GM18498 (cell line): ENCODE measurements at regions not wholly inside any gene's neighbourhood (a gene's known extent, or its start where the extent isn't known, plus 50 kb on each side); places are given as distances from the start of the nearest gene placed in this dataset.

Source experiments
- ATAC-seq: cut with Tn5 transposase; IDR thresholded peaks from one replicate; pipeline ENCODE4 v1.9.1; 2021; ENCODE audit warnings: mild to moderate bottlenecking, moderate library complexity; ENCODE audit not compliant: unreplicated experiment

DNA sequence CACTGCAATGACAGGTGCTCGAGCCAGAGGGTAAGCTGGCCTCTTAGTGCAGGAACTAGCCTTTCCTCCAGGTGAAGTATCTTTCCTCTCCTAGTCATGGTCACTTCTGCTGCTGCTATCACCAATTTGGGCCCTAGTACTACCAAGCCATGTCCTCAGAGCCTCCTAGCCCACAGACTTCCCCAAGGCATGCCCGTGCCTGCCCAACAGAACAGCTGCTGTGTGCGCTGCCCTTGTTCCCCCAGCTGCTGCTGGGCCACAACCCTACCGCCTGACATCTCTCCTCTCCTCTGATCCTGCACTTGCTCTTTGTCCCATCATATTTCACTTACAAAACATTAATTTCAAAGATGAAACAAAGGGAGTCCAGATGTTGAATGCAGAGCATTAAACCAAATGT, 168.5 kb upstream of the FREM2 start:
- no peak for ATAC-seq

- no peak for ATAC-seq
These were observed 167.5 kb upstream of the FREM2 start for GRCh38 chr13:38519229-38519911.

- no peak for ATAC-seq
These were observed 166.8 kb upstream of the FREM2 start for GRCh38 chr13:38520041-38520440.

- no peak for ATAC-seq
These were observed 159.7 kb upstream of the FREM2 start for GRCh38 chr13:38527140-38527539.

GRCh38 chr13:38528986-38529385, 157.9 kb upstream of the FREM2 start:
- no peak for ATAC-seq

- no peak for ATAC-seq
These were observed 156.4 kb upstream of the FREM2 start for GRCh38 chr13:38530492-38530891.

- ATAC-seq, result no peak
These were observed 151.6 kb upstream of the FREM2 start for GRCh38 chr13:38535261-38535660.

- no peak for ATAC-seq
These were observed 149.8 kb upstream of the FREM2 start for GRCh38 chr13:38537051-38537450.

- no peak for ATAC-seq
These were observed 148.5 kb upstream of the FREM2 start for GRCh38 chr13:38538422-38538821.

GRCh38 chr13:38539632-38540031, 147.2 kb upstream of the FREM2 start:
- no peak for ATAC-seq

GRCh38 chr13:38542601-38543000, 144.3 kb upstream of the FREM2 start:
- no peak for ATAC-seq

DNA sequence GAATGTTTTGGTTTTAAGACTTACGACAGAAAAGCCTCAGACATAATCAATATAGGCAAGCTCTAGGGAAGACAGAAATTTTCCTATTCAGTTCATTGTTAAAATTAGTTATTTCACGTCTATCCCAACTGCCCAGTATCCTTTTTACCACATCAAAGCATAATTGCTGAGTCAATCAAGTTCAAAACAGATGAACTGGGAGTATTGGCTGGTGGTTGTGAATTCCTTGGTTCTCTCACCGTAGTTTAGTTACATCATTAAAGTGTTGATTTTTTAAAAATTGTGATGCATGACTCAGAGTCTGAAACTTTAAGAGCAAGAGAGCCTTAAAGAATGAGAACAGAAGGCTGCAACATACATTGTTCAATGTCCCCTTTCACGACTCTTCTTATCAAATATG, 143.3 kb upstream of the FREM2 start:
- ATAC-seq, result no peak

GRCh38 chr13:38563739-38564138, 123.1 kb upstream of the FREM2 start:
- no peak for ATAC-seq

DNA sequence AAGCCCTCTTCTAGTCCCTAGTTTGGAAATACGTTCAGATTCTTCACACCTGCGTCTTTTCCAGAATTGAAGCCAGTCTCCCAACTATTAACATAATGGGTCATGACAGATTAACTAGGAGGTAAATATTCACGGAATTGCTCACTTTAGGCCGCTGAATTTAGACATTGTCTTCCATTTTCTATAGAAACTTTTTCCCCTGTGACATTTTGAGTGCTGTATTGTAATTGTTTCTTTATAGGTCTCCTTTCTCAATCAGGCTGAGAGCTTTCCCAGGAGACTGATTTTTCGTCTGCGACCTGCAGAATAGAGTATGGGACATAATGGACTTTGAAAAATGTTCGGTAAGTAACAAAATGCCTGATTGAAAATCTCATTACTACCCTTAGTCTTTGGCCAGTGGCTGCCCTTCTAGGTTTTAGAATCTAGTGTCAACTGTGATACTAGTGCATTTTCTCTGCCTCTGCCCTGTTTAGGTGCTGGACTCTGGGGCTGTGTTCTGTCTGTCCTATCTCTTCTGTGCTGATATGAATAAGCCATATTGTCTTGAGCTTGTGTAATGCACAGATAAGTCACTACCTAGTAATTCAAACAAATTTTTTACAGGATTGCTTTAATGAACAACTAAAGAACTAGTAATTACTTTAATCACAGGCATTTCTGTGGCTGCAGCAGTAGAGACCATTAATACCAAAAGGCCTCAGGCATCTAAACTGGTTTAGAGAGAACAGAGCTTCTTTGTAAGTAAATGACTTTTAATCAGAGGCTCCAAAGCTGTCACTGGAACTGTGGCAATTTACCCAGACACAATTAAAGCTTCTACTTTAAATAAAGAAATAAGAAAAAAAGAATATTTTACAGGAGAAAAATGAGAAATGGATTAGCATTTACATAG, 122.4 kb upstream of the FREM2 start:
- no peak for ATAC-seq

- ATAC-seq, result no peak
These were observed 120.9 kb upstream of the FREM2 start for GRCh38 chr13:38566023-38566422.

- no peak for ATAC-seq
These were observed 120.4 kb upstream of the FREM2 start for GRCh38 chr13:38566519-38566918.

GRCh38 chr13:38570706-38571105, 116.2 kb upstream of the FREM2 start:
- ATAC-seq, result no peak

DNA sequence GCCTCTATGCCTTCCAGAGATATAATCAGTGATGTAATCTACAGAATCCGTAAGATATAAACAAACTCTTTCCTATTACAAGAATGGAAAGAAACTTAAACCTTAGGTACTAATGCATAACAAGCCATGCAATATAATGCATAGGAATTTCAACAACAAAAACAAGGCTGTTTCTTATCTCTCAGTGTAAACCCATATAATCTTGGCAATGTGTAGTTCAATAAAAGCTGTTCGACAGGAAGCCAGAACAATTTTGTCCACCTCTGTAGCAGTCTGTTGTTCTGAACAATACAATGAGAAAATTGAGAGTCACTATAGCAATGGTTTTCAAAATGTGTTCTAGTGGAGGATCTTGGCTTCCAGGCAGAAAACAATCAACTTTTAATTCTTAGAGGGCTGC, 111.5 kb upstream of the FREM2 start:
- no peak for ATAC-seq

DNA sequence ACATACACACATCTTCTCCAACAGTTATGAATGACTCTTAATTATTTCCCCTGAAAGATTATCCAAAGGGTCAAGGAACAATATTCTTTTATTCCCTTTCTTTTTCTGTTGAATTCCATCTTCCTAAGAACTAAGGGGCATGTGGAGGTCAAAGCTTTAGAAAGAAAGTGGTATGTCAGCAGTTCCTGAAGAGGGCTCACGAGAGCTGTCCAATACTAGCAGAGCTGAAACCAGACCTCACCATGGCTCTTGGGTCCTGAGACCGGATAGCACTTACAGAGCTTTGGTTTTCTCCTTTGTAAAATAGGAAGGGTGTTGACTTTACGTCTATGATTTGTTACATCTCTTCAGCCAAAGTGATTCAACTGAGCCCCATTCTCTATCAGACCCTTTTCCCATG, 109.8 kb upstream of the FREM2 start:
- ATAC-seq, result no peak

DNA sequence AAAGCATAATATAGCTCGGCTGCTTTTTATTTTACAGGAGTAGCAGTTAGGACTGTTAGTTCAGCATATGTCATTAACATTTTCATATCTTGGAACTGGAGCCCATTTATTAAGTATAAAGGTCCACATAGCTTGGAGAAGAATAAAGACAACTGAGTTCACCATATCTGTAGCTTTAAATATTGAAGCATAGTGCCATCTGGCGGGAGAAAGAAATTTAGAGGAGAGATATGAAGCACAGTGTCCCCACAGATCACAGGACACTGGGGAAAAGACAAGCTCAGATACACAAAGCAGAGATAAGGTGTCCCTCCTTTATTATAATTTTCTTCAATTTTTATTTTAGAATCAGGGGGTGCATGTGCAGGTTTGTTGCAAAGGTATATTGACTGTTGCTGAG, 104.7 kb upstream of the FREM2 start:
- ATAC-seq, result peak; percentile 71

- ATAC-seq, result no peak
These were observed 96.6 kb upstream of the FREM2 start for GRCh38 chr13:38590230-38590629.

DNA sequence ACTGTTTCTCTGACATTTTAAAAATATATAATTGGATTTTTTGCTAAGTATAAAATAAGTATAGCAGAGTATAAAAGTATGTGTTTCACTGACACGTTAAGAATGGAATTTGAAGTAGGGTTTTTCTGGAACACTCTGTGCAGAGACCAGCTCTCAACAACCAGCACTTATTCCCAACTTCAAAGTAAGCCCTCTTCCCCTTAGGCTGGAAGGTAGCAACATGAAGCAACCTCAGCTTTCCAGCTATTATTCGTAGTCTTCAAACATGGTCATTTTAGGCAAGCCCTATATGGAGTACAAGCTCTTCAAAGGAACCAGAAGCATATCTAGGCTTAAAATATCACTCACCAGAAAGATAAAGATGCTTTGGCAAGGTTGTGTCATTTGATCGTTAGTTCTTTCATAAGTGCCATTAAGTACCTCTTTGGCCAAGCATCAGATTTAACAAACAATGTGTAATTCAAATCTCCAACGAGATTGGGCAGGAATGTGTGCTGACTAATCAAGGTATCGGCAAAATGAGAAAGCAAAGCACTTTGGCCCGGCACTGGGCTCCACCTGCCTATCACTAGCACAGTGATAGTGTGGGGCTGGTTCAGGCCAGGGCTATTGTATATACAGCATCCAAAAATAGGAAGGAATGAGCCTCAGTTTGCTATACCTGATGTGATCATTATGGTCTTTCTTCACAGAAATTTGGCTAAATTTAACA, 95.9 kb upstream of the FREM2 start:
- ATAC-seq, result no peak
